HepG2 (cell line): ENCODE measurements at regions not wholly inside any gene's neighbourhood (a gene's known extent, or its start where the extent isn't known, plus 50 kb on each side); places are given as distances from the start of the nearest gene placed in this dataset.
"Not testable (repeated sequence)": the region's sequence is repeated elsewhere in the genome, so short reads cannot be mapped to it uniquely, and the experiment has no call there.

ENCODE experiments used
- ATAC-seq: fragments of 200-7000 bp; cut with Tn5 transposase; 3 replicates; pipeline ENCODE4 v1.9.1; 2020; ENCODE audit warnings: mild to moderate bottlenecking, moderate library complexity
- BruUV-seq: library from RNA; stranded (reverse); fragments of 400-500 nt; replicated peaks from 2 replicates; lab custom pipeline; 2021; lab: Mats Ljungman, UMichigan
- CTCF ChIA-PET: fragments of 300-600 bp; formaldehyde crosslinking; extraction: SDS; loops from one replicate; lab custom pipeline; 2021; ENCODE audit warnings: low total read pairs, inconsistent platforms, low intra/inter-chr PET ratio; lab: Yijun Ruan, JAX
- POLR2A ChIA-PET: fragments of 350-600 bp; sonication (Branson Sonifier 250); formaldehyde crosslinking; loops from one replicate; lab custom pipeline; 2020; ENCODE audit warnings: antibody characterized with exemption, inconsistent platforms; lab: Yijun Ruan, JAX
- DNase-seq: peaks from one replicate; pipeline ENCODE4 v3.0.0-alpha.2; 2015; ENCODE audit warnings: low spot score
- FAIRE-seq: peaks from 3 replicates; lab custom pipeline; 2011; peaks lifted over from hg19 to GRCh38; lab: Jason Lieb, UNC
- H2AFZ ChIP-seq: one replicate; pipeline ENCODE4 v1.6.1; 2011; ENCODE audit warnings: low read length, inconsistent platforms
- H3K27ac ChIP-seq: fragments of 300-600 bp; 3 replicates; pipeline ENCODE4 v1.8.0; 2011; ENCODE audit warnings: mixed run types, mild to moderate bottlenecking, mixed read lengths, low read length, inconsistent platforms; ENCODE audit not compliant: insufficient read depth; ENCODE audit errors: extremely low read length
- H3K27me3 ChIP-seq, 2 experiments: fragments of 200-600 bp in 1 of 2; 2 replicates in 1 of 2; 3 replicates in 1 of 2; pipeline versions ENCODE4 v1.6.0 to v1.8.0; 2011; ENCODE audit warnings: low read length in 2 of 2, mild to moderate bottlenecking in 2 of 2, moderate library complexity in 2 of 2, inconsistent platforms in 1 of 2; ENCODE audit not compliant: insufficient read depth in 2 of 2, control insufficient read depth in 1 of 2
- H3K36me3 ChIP-seq, 2 experiments: fragments of 200-600 bp in 1 of 2; replicated peaks in 1 of 2; 2 replicates in 1 of 2; 3 replicates in 1 of 2; pipeline versions ENCODE4 v1.5.1 to v1.8.0; 2011; ENCODE audit warnings: low read length in 2 of 2, inconsistent platforms in 1 of 2; ENCODE audit not compliant: insufficient read depth in 2 of 2, control insufficient read depth in 1 of 2
- H3K4me1 ChIP-seq: 2 replicates; pipeline ENCODE4 v1.5.1; 2012; ENCODE audit warnings: low read length, inconsistent platforms; ENCODE audit not compliant: insufficient read depth
- H3K4me2 ChIP-seq: 2 replicates; pipeline ENCODE4 v1.6.0; 2011; ENCODE audit warnings: low read depth, low read length, inconsistent platforms
- H3K4me3 ChIP-seq, 3 experiments: fragments of 200-600 bp in 1 of 3; sonication (generic), shearing (Covaris generic) in 1 of 3; replicated peaks in 1 of 3; 2 replicates each; pipeline ENCODE4 v1.5.1; 2011 to 2016; ENCODE audit warnings: low read length in 3 of 3, inconsistent platforms in 2 of 3, low read depth in 2 of 3, mild to moderate bottlenecking in 2 of 3, control low read depth in 1 of 3, mixed read lengths in 1 of 3; ENCODE audit not compliant: insufficient read depth in 1 of 3
- H3K79me2 ChIP-seq: one replicate; pipeline ENCODE4 v1.6.1; 2011; ENCODE audit warnings: low read length, inconsistent platforms; ENCODE audit not compliant: insufficient read depth
- H3K9ac ChIP-seq: 2 replicates; pipeline ENCODE4 v1.6.0; 2011; ENCODE audit warnings: mild to moderate bottlenecking, low read depth, low read length, inconsistent platforms; ENCODE audit not compliant: insufficient read depth
- H3K9me3 ChIP-seq: 2 replicates; pipeline ENCODE4 v1.5.1; 2012; ENCODE audit warnings: mild to moderate bottlenecking, low read length
- H4K20me1 ChIP-seq: 2 replicates; pipeline ENCODE4 v1.6.0; 2011; ENCODE audit warnings: inconsistent platforms, mild to moderate bottlenecking, low read length, moderate library complexity; ENCODE audit not compliant: insufficient read depth
- MXD1 ChIP-seq: sonication (generic); formaldehyde crosslinking; IDR thresholded peaks from 2 replicates; pipeline ENCODE4 v1.4.0; 2020; ENCODE audit warnings: mild to moderate bottlenecking, missing genetic modification reagents
- ZHX2 ChIP-seq, 2 experiments: sonication (generic) in 1 of 2; formaldehyde crosslinking in 1 of 2; IDR thresholded peaks; 2 replicates each; pipeline versions ENCODE4 v1.6.1 to v1.9.0; 2014 to 2022; ENCODE audit warnings: antibody characterized with exemption in 1 of 2, borderline replicate concordance in 1 of 2, inconsistent platforms in 1 of 2, low read depth in 1 of 2, missing genetic modification reagents in 1 of 2
- WGBS: methylation state at CpG from one replicate; pipeline ENCODE4 v1.1.6; 2017; ENCODE audit warnings: low lambda C conversion rate; 5-methylcytosine and 5-hydroxymethylcytosine counted together
- in situ Hi-C: cut with HindIII; loops from 2 replicates; pipeline ENCODE4 v1.10.0; 2017; ENCODE audit warnings: low pct_unique_long_range_greater_than_20kb; ENCODE audit not compliant: extremely low pct_ligation_motif_present
- intact Hi-C: fragments of 100-400 bp; cut with micrococcal nuclease; formaldehyde crosslinking; loops from one replicate; pipeline ENCODE4 v1.10.0; 2022; ENCODE audit not compliant: unreplicated experiment
- TF ChIP-seq, protein P1 (sequence below): sonication (generic); formaldehyde crosslinking; IDR thresholded peaks from 2 replicates; pipeline ENCODE4 v1.5.0; 2020; ENCODE audit warnings: missing genetic modification reagents, mild to moderate bottlenecking, borderline replicate concordance

DNA sequence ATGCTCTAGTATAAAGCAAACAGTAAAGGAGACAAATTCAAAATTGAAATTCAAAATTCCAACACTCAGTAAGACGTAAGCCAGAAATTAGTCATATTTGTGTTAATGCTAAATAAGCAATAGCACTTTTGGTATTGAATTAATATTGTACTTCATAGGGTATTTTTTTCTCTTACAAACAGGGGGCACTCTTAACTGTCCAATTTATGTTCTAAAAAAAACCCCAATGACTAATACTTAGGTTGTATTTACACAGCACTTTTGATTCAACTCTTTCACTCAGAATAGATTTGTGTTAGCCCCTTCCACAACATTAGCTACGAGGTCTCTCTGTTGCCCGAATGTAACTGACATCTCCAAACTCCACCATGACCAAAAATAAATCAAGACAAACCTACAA lies 284.9 kb upstream of the COBL start (continued):
- TF ChIP-seq, protein P1, sequence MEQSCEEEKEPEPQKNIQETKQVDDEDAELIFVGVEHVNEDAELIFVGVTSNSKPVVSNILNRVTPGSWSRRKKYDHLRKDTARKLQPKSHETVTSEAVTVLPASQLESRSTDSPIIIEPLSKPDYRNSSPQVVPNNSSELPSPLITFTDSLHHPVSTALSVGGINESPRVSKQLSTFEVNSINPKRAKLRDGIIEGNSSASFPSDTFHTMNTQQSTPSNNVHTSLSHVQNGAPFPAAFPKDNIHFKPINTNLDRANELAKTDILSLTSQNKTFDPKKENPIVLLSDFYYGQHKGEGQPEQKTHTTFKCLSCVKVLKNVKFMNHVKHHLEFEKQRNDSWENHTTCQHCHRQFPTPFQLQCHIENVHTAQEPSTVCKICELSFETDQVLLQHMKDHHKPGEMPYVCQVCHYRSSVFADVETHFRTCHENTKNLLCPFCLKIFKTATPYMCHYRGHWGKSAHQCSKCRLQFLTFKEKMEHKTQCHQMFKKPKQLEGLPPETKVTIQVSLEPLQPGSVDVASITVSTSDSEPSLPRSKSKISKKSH (CRISPR knock-in tag): no peak
- TF ChIP-seq MXD1 (no peak), ZHX2 (IDR thresholded peaks at IDR 0.05; ENCODE audit: low read depth) (no peak), ZHX2 (CRISPR knock-in tag; IDR thresholded peaks at IDR 0.05; ENCODE audit: borderline replicate concordance) (no peak)

- H3K4me3 ChIP-seq, H2AFZ ChIP-seq, FAIRE-seq, POLR2A ChIA-PET, H3K79me2 ChIP-seq, CTCF ChIA-PET, H3K4me2 ChIP-seq, H4K20me1 ChIP-seq, H3K9me3 ChIP-seq, ATAC-seq, DNase-seq, H3K36me3 ChIP-seq, H3K4me1 ChIP-seq, H3K9ac ChIP-seq, H3K27me3 ChIP-seq, in situ Hi-C loops, H3K27ac ChIP-seq, BruUV-seq: not testable (repeated sequence)
- 11% methylated on average over 3 of the region's 9 CpGs for WGBS
- intact Hi-C loops: loop anchor here (10.0 kb wide), 1 partner anchor 1225 kb away; no protein-coding TSS in a partner anchor
Observed at GRCh38 chr7:51599935-51600334, 283.3 kb upstream of the COBL start.
